ENCODE measurements at regions not wholly inside any gene's neighbourhood (a gene's known extent, or its start where the extent isn't known, plus 50 kb on each side); places are given as distances from the start of the nearest gene placed in this dataset.

- TF ChIP-seq, protein P1, sequence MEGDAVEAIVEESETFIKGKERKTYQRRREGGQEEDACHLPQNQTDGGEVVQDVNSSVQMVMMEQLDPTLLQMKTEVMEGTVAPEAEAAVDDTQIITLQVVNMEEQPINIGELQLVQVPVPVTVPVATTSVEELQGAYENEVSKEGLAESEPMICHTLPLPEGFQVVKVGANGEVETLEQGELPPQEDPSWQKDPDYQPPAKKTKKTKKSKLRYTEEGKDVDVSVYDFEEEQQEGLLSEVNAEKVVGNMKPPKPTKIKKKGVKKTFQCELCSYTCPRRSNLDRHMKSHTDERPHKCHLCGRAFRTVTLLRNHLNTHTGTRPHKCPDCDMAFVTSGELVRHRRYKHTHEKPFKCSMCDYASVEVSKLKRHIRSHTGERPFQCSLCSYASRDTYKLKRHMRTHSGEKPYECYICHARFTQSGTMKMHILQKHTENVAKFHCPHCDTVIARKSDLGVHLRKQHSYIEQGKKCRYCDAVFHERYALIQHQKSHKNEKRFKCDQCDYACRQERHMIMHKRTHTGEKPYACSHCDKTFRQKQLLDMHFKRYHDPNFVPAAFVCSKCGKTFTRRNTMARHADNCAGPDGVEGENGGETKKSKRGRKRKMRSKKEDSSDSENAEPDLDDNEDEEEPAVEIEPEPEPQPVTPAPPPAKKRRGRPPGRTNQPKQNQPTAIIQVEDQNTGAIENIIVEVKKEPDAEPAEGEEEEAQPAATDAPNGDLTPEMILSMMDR (conservative IDR thresholded peaks at IDR 0.05; ENCODE audit: control insufficient read depth, insufficient read depth, low read depth, low read length) = no peak
- DNase-seq (ENCODE audit: low read depth) = no peak
Observed at GRCh38 chr5:155068616-155069100, 55.1 kb downstream of the KIF4B start.

DNA sequence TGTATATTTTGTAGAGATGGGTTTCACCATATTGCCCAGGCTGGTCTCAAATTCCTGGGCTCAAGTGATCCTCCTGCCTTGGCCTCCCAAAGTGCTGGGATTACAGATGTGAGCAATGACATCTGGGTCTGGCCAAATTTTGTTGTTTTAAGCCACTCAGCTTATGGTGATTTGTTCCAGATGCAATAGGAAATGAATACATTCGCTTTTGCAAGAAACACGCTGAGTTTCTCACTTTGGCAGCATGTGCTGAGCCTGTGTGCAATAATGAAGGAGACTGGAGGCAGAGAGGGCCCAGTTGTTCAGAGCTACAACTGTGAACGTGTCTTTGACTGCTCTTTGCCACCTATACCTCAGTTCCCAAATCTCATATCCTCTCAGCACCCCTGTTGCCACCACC lies 56.4 kb downstream of the KIF4B start:
- no peak overlapping the region for H3K4me3 ChIP-seq (ENCODE audit: control insufficient read depth, low read depth, low read length)
- TF ChIP-seq, protein P1 (conservative IDR thresholded peaks at IDR 0.05; ENCODE audit: control insufficient read depth, insufficient read depth, low read depth, low read length) = no peak
- peak; percentile 55 for DNase-seq (ENCODE audit: low read depth)

More at GRCh38 chr5:155068616-155069100, 55.1 kb downstream of the KIF4B start:
- no peak overlapping the region for H3K4me3 ChIP-seq (ENCODE audit: control insufficient read depth, low read depth, low read length)

- TF ChIP-seq, protein P1 (conservative IDR thresholded peaks at IDR 0.05; ENCODE audit: control insufficient read depth, insufficient read depth, low read depth, low read length) = no peak
- no peak overlapping the region for H3K4me3 ChIP-seq (ENCODE audit: control insufficient read depth, low read depth, low read length)
- no peak for DNase-seq (ENCODE audit: low read depth)
Observed at GRCh38 chr5:155070781-155071180, 57.2 kb downstream of the KIF4B start.

- TF ChIP-seq, protein P1 (conservative IDR thresholded peaks at IDR 0.05; ENCODE audit: control insufficient read depth, insufficient read depth, low read depth, low read length) = no peak
- H3K4me3 ChIP-seq (ENCODE audit: control insufficient read depth, low read depth, low read length) = no peak overlapping the region
- no peak for DNase-seq (ENCODE audit: low read depth)
Observed at GRCh38 chr5:155076379-155076778, 62.8 kb downstream of the KIF4B start.

- TF ChIP-seq, protein P1 (conservative IDR thresholded peaks at IDR 0.05; ENCODE audit: control insufficient read depth, insufficient read depth, low read depth, low read length) = no peak
- no peak for DNase-seq (ENCODE audit: low read depth)
- H3K4me3 ChIP-seq (ENCODE audit: control insufficient read depth, low read depth, low read length) = no peak overlapping the region
Observed at GRCh38 chr5:155079698-155080097, 66.1 kb downstream of the KIF4B start.

- no peak overlapping the region for H3K4me3 ChIP-seq (ENCODE audit: control insufficient read depth, low read depth, low read length)
- TF ChIP-seq, protein P1 (conservative IDR thresholded peaks at IDR 0.05; ENCODE audit: control insufficient read depth, insufficient read depth, low read depth, low read length) = no peak
Observed at GRCh38 chr5:155080721-155081120, 67.2 kb downstream of the KIF4B start.

DNA sequence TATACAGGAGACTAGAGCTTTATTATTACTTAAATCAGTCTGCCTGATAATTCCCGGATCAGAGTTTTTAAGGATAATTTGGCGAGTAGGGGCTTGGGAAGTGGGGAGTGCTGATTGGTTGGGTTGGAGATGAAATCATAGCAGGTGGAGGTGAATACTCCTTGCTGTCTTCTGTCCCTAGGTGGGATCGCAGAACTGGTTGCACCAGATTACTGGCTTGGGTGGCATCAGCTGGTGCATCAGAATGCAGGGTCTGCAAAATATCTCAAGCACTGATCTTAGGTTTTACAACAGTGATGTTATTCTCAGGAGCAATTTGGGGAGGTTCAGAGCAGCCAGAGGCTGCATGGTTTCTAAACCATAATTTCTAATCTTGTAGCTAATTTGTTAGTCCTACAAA lies 68.1 kb downstream of the KIF4B start:
- TF ChIP-seq, protein P1 (conservative IDR thresholded peaks at IDR 0.05; ENCODE audit: control insufficient read depth, insufficient read depth, low read depth, low read length) = no peak
- no peak overlapping the region for H3K4me3 ChIP-seq (ENCODE audit: control insufficient read depth, low read depth, low read length)
- DNase-seq (ENCODE audit: low read depth) = no peak

More at GRCh38 chr5:155080721-155081120, 67.2 kb downstream of the KIF4B start:
- peak; percentile 44 for DNase-seq (ENCODE audit: low read depth)
